Smooth muscle cell (in vitro differentiated cells): ENCODE measurements at regions not wholly inside any gene's neighbourhood (a gene's known extent, or its start where the extent isn't known, plus 50 kb on each side); places are given as distances from the start of the nearest gene placed in this dataset.

Experiments
- DNase-seq: peaks from one replicate; lab custom pipeline; 2025; ENCODE audit not compliant: unreplicated experiment; lab: John Stamatoyannopoulos, UW
- H2AFZ ChIP-seq: fragments of 200-600 bp; sonication (generic); 2 replicates; pipeline ENCODE4 v1.6.0; 2016; ENCODE audit warnings: antibody characterized with exemption, low read depth, mild to moderate bottlenecking
- H3F3A ChIP-seq: fragments of 200-600 bp; sonication (generic); 2 replicates; pipeline ENCODE4 v1.6.0; 2017; ENCODE audit warnings: antibody characterized with exemption, low read depth
- H3K27ac ChIP-seq: fragments of 200-600 bp; sonication (generic); 2 replicates; pipeline ENCODE4 v1.5.1; 2016; ENCODE audit warnings: low read depth, mild to moderate bottlenecking
- H3K27me3 ChIP-seq: fragments of 200-600 bp; sonication (generic); 2 replicates; pipeline ENCODE4 v1.6.1; 2016; ENCODE audit warnings: low read depth, mild to moderate bottlenecking
- H3K36me3 ChIP-seq: fragments of 200-600 bp; sonication (generic); 2 replicates; pipeline ENCODE4 v1.5.1; 2016; ENCODE audit warnings: low read depth
- H3K4me1 ChIP-seq: fragments of 200-600 bp; sonication (generic); 2 replicates; pipeline ENCODE4 v1.5.1; 2016; ENCODE audit warnings: low read depth
- H3K4me2 ChIP-seq: fragments of 200-600 bp; sonication (generic); 2 replicates; pipeline ENCODE4 v1.6.0; 2016; ENCODE audit warnings: mild to moderate bottlenecking
- H3K4me3 ChIP-seq: fragments of 200-600 bp; sonication (generic); 2 replicates; pipeline ENCODE4 v1.5.1; 2016; ENCODE audit warnings: mild to moderate bottlenecking
- H3K79me2 ChIP-seq: fragments of 200-600 bp; sonication (generic); 2 replicates; pipeline ENCODE4 v1.6.0; 2016; ENCODE audit warnings: low read depth, mild to moderate bottlenecking
- H3K9ac ChIP-seq: fragments of 200-600 bp; sonication (generic); 2 replicates; pipeline ENCODE4 v1.6.0; 2016; ENCODE audit warnings: low read depth
- H3K9me3 ChIP-seq: fragments of 200-600 bp; sonication (generic); replicated peaks from 2 replicates; pipeline ENCODE4 v1.5.1; 2016; ENCODE audit warnings: low read depth
- H4K20me1 ChIP-seq: fragments of 200-600 bp; sonication (generic); 2 replicates; pipeline ENCODE4 v1.6.0; 2016; ENCODE audit warnings: low read depth
- CTCF ChIP-seq: fragments of 200-600 bp; sonication (generic); IDR thresholded peaks from 2 replicates; pipeline ENCODE4 v1.5.1; 2017; ENCODE audit warnings: borderline replicate concordance, mild to moderate bottlenecking, antibody characterized with exemption; ENCODE audit not compliant: insufficient read depth, poor library complexity, severe bottlenecking
- WGBS: methylation state at CpG from one replicate; pipeline ENCODE4 v1.1.7; 2016; ENCODE audit warnings: low lambda C conversion rate; 5-methylcytosine and 5-hydroxymethylcytosine counted together

GRCh38 chr20:10789386-10789785 is 115.6 kb upstream of the JAG1 start:
- DNase-seq = no peak
- no peak for TF ChIP-seq CTCF
- Histone ChIP-seq H3K79me2 (no peaks in the 10 kb centered on the region), H4K20me1 (no peaks in the 10 kb centered on the region), H3K4me1 (peaks cover 4% of the 10 kb centered on the region), H3K9me3 (no peaks in the 10 kb centered on the region), H3K36me3 (no peaks in the 10 kb centered on the region), H3K27me3 (no peaks in the 10 kb centered on the region), H3K9ac (no peak overlapping the region), H3F3A (no peaks in the 10 kb centered on the region), H3K4me2 (no peak overlapping the region), H2AFZ (no peak overlapping the region), H3K4me3 (no peak overlapping the region), H3K27ac (no peak overlapping the region)
- 94% methylated on average over 1 of the region's 1 CpG for WGBS

- no peak overlapping the region for H3K4me2 ChIP-seq
- no peak for TF ChIP-seq CTCF
- no peak overlapping the region for H2AFZ ChIP-seq
- H3K36me3 ChIP-seq = no peaks in the 10 kb centered on the region
- peaks cover 4% of the 10 kb centered on the region for H3K4me1 ChIP-seq
- no peaks in the 10 kb centered on the region for H3K79me2 ChIP-seq
- H3K27ac ChIP-seq = no peak overlapping the region
- H3K9ac ChIP-seq = no peak overlapping the region
- 92% methylated on average over 8 of the region's 8 CpGs for WGBS
- DNase-seq = no peak
- H3K9me3 ChIP-seq = no peaks in the 10 kb centered on the region
- H3K27me3 ChIP-seq = no peaks in the 10 kb centered on the region
- no peaks in the 10 kb centered on the region for H4K20me1 ChIP-seq
- no peaks in the 10 kb centered on the region for H3F3A ChIP-seq
- no peak overlapping the region for H3K4me3 ChIP-seq
Measured at GRCh38 chr20:10790013-10790412, 116.2 kb upstream of the JAG1 start.

GRCh38 chr20:10792291-10792690 is 118.5 kb upstream of the JAG1 start:
- Histone ChIP-seq H3K9ac (no peak overlapping the region), H2AFZ (peak overlapping the region; percentile 73), H3F3A (no peaks in the 10 kb centered on the region), H3K4me2 (peak overlapping the region; percentile 10), H3K4me3 (no peak overlapping the region), H3K79me2 (no peaks in the 10 kb centered on the region), H3K4me1 (peaks cover 7% of the 10 kb centered on the region), H3K9me3 (no peaks in the 10 kb centered on the region), H3K27ac (peak overlapping the region; percentile 36), H3K27me3 (no peaks in the 10 kb centered on the region), H3K36me3 (no peaks in the 10 kb centered on the region), H4K20me1 (no peaks in the 10 kb centered on the region)
- DNase-seq = no peak
- no peak for TF ChIP-seq CTCF
- WGBS = 30% methylated on average over 3 of the region's 3 CpGs

DNA sequence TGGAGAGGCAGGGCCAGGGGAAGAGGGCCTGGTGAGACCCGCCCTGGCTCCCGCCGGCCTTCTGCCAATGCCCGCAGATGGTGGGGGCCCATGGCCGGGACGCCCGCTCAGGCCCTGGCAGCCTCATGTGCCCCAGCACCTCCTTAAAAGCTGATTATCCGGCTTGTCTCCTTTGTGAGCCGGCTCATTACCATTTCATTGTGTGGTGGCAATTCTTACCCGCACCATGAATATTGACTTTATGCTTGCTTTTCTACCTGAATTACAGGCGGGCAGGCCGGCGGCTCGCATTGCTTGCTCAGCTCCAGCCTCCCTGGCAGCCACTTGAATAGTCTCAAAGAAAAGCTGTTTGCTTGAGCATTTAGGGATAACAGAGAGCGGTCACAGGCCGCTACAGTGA is 120.0 kb upstream of the JAG1 start:
- no peaks in the 10 kb centered on the region for H4K20me1 ChIP-seq
- no peaks in the 10 kb centered on the region for H3K79me2 ChIP-seq
- no peaks in the 10 kb centered on the region for H3K27me3 ChIP-seq
- no peak overlapping the region for H3K4me3 ChIP-seq
- no peak overlapping the region for H2AFZ ChIP-seq
- WGBS = 84% methylated on average over 16 of the region's 16 CpGs
- TF ChIP-seq CTCF = no peak
- no peaks in the 10 kb centered on the region for H3K36me3 ChIP-seq
- peaks cover 7% of the 10 kb centered on the region for H3K4me1 ChIP-seq
- H3K9ac ChIP-seq = no peak overlapping the region
- no peaks in the 10 kb centered on the region for H3K9me3 ChIP-seq
- H3F3A ChIP-seq = no peaks in the 10 kb centered on the region
- DNase-seq = no peak
- H3K4me2 ChIP-seq = no peak overlapping the region
- H3K27ac ChIP-seq = no peak overlapping the region
